HepG2 (cell line): ENCODE measurements at regions not wholly inside any gene's neighbourhood (a gene's known extent, or its start where the extent isn't known, plus 50 kb on each side); places are given as distances from the start of the nearest gene placed in this dataset.

Experiments
- IRF2 ChIP-seq: IDR thresholded peaks from 2 replicates; pipeline ENCODE4 v1.6.1; 2018; ENCODE audit warnings: missing genetic modification reagents, missing compliant biosample characterization
- MBNL3 ChIP-seq: fragments of 250-450 bp; sonication (Bioruptor Pico); conservative IDR thresholded peaks from 2 replicates; pipeline ENCODE4 v1.8.0; 2022; ENCODE audit warnings: mild to moderate bottlenecking, inconsistent platforms
- POLR2A ChIP-seq, 2 experiments: IDR thresholded peaks; 2 replicates each; pipeline ENCODE4 v1.6.1; 2011; ENCODE audit warnings: low read depth in 2 of 2, low read length in 2 of 2, mild to moderate bottlenecking in 1 of 2, moderate library complexity in 1 of 2; ENCODE audit not compliant: insufficient read depth in 1 of 2
- PTBP1 ChIP-seq: fragments of 200-400 bp; formaldehyde crosslinking; IDR thresholded peaks from 2 replicates; pipeline ENCODE4 v1.6.1; 2018; ENCODE audit warnings: low read length, low read depth; ENCODE audit not compliant: poor library complexity, severe bottlenecking
- RAD21 ChIP-seq: fragments of 450-650 bp; formaldehyde crosslinking; IDR thresholded peaks from 2 replicates; pipeline ENCODE4 v1.5.0; 2020; ENCODE audit warnings: mild to moderate bottlenecking
- TF ChIP-seq, protein P1 (sequence below): sonication (generic); formaldehyde crosslinking; IDR thresholded peaks from 2 replicates; pipeline ENCODE4 v1.4.0; 2020; ENCODE audit warnings: missing genetic modification reagents
- TF ChIP-seq, protein P2 (sequence below): sonication (generic); formaldehyde crosslinking; IDR thresholded peaks from 2 replicates; pipeline ENCODE4 v1.5.0; 2020; ENCODE audit warnings: mild to moderate bottlenecking, missing genetic modification reagents, moderate library complexity

DNA sequence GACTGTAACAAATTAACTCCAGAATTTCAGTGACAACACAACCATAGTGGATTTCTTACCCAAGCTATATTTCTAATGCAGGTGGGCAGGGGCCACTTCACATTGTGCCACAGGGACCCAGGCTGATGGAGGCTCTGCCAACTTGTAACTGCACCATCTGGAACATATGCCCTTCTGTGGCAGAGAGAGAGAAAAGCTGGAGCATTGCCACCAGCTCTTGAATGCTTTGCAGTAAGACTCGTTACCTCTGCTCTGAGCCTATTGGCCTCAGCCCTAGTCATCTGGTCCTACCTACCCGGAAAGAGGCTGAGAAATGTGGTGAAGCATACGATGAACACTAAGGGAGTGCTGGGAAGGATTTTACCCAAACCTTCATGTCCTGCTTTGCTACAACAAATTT is 587.1 kb downstream of the ZNF385D start:
- TF ChIP-seq IRF2 (CRISPR knock-in tag) (no peak), RAD21 (CRISPR knock-in tag) (no peak), PTBP1 (no peak), MBNL3 (no peak), POLR2A (IDR thresholded peaks at IDR 0.05; ENCODE audit: insufficient read depth in 1 of 2, low read depth in 2 of 2, low read length in 2 of 2) (no peak)
- TF ChIP-seq, protein P1, sequence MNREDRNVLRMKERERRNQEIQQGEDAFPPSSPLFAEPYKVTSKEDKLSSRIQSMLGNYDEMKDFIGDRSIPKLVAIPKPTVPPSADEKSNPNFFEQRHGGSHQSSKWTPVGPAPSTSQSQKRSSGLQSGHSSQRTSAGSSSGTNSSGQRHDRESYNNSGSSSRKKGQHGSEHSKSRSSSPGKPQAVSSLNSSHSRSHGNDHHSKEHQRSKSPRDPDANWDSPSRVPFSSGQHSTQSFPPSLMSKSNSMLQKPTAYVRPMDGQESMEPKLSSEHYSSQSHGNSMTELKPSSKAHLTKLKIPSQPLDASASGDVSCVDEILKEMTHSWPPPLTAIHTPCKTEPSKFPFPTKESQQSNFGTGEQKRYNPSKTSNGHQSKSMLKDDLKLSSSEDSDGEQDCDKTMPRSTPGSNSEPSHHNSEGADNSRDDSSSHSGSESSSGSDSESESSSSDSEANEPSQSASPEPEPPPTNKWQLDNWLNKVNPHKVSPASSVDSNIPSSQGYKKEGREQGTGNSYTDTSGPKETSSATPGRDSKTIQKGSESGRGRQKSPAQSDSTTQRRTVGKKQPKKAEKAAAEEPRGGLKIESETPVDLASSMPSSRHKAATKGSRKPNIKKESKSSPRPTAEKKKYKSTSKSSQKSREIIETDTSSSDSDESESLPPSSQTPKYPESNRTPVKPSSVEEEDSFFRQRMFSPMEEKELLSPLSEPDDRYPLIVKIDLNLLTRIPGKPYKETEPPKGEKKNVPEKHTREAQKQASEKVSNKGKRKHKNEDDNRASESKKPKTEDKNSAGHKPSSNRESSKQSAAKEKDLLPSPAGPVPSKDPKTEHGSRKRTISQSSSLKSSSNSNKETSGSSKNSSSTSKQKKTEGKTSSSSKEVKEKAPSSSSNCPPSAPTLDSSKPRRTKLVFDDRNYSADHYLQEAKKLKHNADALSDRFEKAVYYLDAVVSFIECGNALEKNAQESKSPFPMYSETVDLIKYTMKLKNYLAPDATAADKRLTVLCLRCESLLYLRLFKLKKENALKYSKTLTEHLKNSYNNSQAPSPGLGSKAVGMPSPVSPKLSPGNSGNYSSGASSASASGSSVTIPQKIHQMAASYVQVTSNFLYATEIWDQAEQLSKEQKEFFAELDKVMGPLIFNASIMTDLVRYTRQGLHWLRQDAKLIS (CRISPR knock-in tag): no peak
- TF ChIP-seq, protein P2, sequence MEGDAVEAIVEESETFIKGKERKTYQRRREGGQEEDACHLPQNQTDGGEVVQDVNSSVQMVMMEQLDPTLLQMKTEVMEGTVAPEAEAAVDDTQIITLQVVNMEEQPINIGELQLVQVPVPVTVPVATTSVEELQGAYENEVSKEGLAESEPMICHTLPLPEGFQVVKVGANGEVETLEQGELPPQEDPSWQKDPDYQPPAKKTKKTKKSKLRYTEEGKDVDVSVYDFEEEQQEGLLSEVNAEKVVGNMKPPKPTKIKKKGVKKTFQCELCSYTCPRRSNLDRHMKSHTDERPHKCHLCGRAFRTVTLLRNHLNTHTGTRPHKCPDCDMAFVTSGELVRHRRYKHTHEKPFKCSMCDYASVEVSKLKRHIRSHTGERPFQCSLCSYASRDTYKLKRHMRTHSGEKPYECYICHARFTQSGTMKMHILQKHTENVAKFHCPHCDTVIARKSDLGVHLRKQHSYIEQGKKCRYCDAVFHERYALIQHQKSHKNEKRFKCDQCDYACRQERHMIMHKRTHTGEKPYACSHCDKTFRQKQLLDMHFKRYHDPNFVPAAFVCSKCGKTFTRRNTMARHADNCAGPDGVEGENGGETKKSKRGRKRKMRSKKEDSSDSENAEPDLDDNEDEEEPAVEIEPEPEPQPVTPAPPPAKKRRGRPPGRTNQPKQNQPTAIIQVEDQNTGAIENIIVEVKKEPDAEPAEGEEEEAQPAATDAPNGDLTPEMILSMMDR: no peak
